ENCODE measurements at regions not wholly inside any gene's neighbourhood (a gene's known extent, or its start where the extent isn't known, plus 50 kb on each side); places are given as distances from the start of the nearest gene placed in this dataset.

DNA sequence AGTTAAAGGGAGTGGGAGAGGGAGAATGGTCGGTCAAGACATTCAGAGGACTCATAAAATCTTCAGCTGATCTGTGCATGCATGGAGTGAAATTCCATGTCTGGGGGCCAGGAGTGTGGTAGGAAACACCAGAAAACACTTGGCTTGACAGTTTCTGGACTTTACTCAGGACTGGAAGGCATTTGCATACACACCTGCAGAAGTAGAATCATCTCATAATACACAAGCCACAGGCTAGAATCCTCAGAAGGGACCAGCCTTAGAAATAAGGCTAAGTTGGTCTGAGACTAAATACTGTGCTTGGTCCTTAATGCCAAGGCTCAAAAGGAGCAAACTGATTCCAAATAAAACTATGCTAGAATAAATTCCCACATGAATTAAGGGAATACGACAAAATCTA is 328.1 kb upstream of the KITLG start:
- TF ChIP-seq, protein P1, sequence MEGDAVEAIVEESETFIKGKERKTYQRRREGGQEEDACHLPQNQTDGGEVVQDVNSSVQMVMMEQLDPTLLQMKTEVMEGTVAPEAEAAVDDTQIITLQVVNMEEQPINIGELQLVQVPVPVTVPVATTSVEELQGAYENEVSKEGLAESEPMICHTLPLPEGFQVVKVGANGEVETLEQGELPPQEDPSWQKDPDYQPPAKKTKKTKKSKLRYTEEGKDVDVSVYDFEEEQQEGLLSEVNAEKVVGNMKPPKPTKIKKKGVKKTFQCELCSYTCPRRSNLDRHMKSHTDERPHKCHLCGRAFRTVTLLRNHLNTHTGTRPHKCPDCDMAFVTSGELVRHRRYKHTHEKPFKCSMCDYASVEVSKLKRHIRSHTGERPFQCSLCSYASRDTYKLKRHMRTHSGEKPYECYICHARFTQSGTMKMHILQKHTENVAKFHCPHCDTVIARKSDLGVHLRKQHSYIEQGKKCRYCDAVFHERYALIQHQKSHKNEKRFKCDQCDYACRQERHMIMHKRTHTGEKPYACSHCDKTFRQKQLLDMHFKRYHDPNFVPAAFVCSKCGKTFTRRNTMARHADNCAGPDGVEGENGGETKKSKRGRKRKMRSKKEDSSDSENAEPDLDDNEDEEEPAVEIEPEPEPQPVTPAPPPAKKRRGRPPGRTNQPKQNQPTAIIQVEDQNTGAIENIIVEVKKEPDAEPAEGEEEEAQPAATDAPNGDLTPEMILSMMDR (IDR thresholded peaks at IDR 0.05) = no peak
- no peak for TF ChIP-seq POLR2A (IDR thresholded peaks at IDR 0.05)

All from lower leg skin (tissue), 3 donors.